ENCODE measurements at regions not wholly inside any gene's neighbourhood (a gene's known extent, or its start where the extent isn't known, plus 50 kb on each side); places are given as distances from the start of the nearest gene placed in this dataset.

GRCh38 chr10:130810856-130811255 lies 500.7 kb downstream of the TCERG1L start:
- TF ChIP-seq EZH2 (IDR thresholded peaks at IDR 0.05; ENCODE audit: borderline replicate concordance, low read depth, low read length, poor library complexity, severe bottlenecking) (no peak), CTCF (conservative IDR thresholded peaks at IDR 0.05; ENCODE audit: low read depth, low read length) (no peak)
- Histone ChIP-seq H3K9me3 (ENCODE audit: low read depth, low read length, poor library complexity, severe bottlenecking) (no peaks in the 10 kb centered on the region), H3K27me3 (replicated peaks; ENCODE audit: insufficient read depth, low read depth, low read length, poor library complexity) (no peaks in the 10 kb centered on the region), H3K27ac (ENCODE audit: low read depth, low read length, poor library complexity, severe bottlenecking) (no peak overlapping the region), H3K4me1 (ENCODE audit: insufficient read depth, low read length, poor library complexity, severe bottlenecking) (peaks cover 11% of the 10 kb centered on the region), H3K36me3 (ENCODE audit: insufficient read depth, low read length, poor library complexity, severe bottlenecking) (no peaks in the 10 kb centered on the region), H3K4me3 (ENCODE audit: low read depth, low read length, poor library complexity, severe bottlenecking) (no peak overlapping the region)
- intact Hi-C loops (cut with micrococcal nuclease; ENCODE audit: unreplicated experiment): no loop called here
- POLR2A ChIA-PET (ENCODE audit: low non-redundant PET): no interaction called here
- no peak for DNase-seq (ENCODE audit: low spot score)
- CTCF ChIA-PET: no interaction called here
- no TSS peak for BruUV-seq (replicated peaks)

- Histone ChIP-seq H3K4me1 (ENCODE audit: insufficient read depth, low read length, poor library complexity, severe bottlenecking) (peaks cover 10% of the 10 kb centered on the region), H3K9me3 (ENCODE audit: low read depth, low read length, poor library complexity, severe bottlenecking) (no peaks in the 10 kb centered on the region), H3K27me3 (replicated peaks; ENCODE audit: insufficient read depth, low read depth, low read length, poor library complexity) (no peaks in the 10 kb centered on the region), H3K4me3 (ENCODE audit: low read depth, low read length, poor library complexity, severe bottlenecking) (no peak overlapping the region), H3K27ac (ENCODE audit: low read depth, low read length, poor library complexity, severe bottlenecking) (no peak overlapping the region), H3K36me3 (ENCODE audit: insufficient read depth, low read length, poor library complexity, severe bottlenecking) (no peaks in the 10 kb centered on the region)
- DNase-seq (ENCODE audit: low spot score): no peak
- TF ChIP-seq CTCF (conservative IDR thresholded peaks at IDR 0.05; ENCODE audit: low read depth, low read length): no peak
- no peak for TF ChIP-seq EZH2 (IDR thresholded peaks at IDR 0.05; ENCODE audit: borderline replicate concordance, low read depth, low read length, poor library complexity, severe bottlenecking)
- ChIA-PET CTCF (no interaction called here), POLR2A (ENCODE audit: low non-redundant PET) (no interaction called here)
- intact Hi-C loops (cut with micrococcal nuclease; ENCODE audit: unreplicated experiment): no loop called here
- no TSS peak for BruUV-seq (replicated peaks)
Measured at GRCh38 chr10:130812381-130813148, 499.0 kb downstream of the TCERG1L start.

- Histone ChIP-seq H3K27ac (ENCODE audit: low read depth, low read length, poor library complexity, severe bottlenecking) (no peak overlapping the region), H3K36me3 (ENCODE audit: insufficient read depth, low read length, poor library complexity, severe bottlenecking) (no peaks in the 10 kb centered on the region), H3K4me3 (ENCODE audit: low read depth, low read length, poor library complexity, severe bottlenecking) (no peak overlapping the region), H3K27me3 (replicated peaks; ENCODE audit: insufficient read depth, low read depth, low read length, poor library complexity) (no peaks in the 10 kb centered on the region), H3K9me3 (ENCODE audit: low read depth, low read length, poor library complexity, severe bottlenecking) (no peaks in the 10 kb centered on the region), H3K4me1 (ENCODE audit: insufficient read depth, low read length, poor library complexity, severe bottlenecking) (peaks cover 6% of the 10 kb centered on the region)
- intact Hi-C loops (cut with micrococcal nuclease; ENCODE audit: unreplicated experiment): no loop called here
- BruUV-seq (replicated peaks): no TSS peak
- DNase-seq (ENCODE audit: low spot score): no peak
- TF ChIP-seq EZH2 (IDR thresholded peaks at IDR 0.05; ENCODE audit: borderline replicate concordance, low read depth, low read length, poor library complexity, severe bottlenecking): no peak
- TF ChIP-seq CTCF (conservative IDR thresholded peaks at IDR 0.05; ENCODE audit: low read depth, low read length): no peak
- CTCF ChIA-PET: no interaction called here
- POLR2A ChIA-PET (ENCODE audit: low non-redundant PET): no interaction called here
Measured at GRCh38 chr10:130814610-130815009, 496.9 kb downstream of the TCERG1L start.

Measured in A673 (cell line).